Glutamatergic neuron (in vitro differentiated cells): ENCODE measurements at regions not wholly inside any gene's neighbourhood (a gene's known extent, or its start where the extent isn't known, plus 50 kb on each side); places are given as distances from the start of the nearest gene placed in this dataset.
"Not testable (repeated sequence)": the region's sequence is repeated elsewhere in the genome, so short reads cannot be mapped to it uniquely, and the experiment has no call there.

Experiments used
- DNase-seq: peaks from one replicate; pipeline ENCODE4 v3.0.0; 2022
- H3K27ac Mint-ChIP-seq: one replicate; pipeline ENCODE4 v1.8.0; 2020; ENCODE audit warnings: mild to moderate bottlenecking, mixed read lengths, inconsistent platforms; ENCODE audit not compliant: unreplicated experiment
- H3K27me3 Mint-ChIP-seq: one replicate; pipeline ENCODE4 v1.8.0; 2020; ENCODE audit warnings: mild to moderate bottlenecking, moderate library complexity, mixed read lengths, inconsistent platforms; ENCODE audit not compliant: unreplicated experiment
- H3K36me3 Mint-ChIP-seq: one replicate; pipeline ENCODE4 v1.8.0; 2020; ENCODE audit warnings: mild to moderate bottlenecking, mixed read lengths, inconsistent platforms; ENCODE audit not compliant: unreplicated experiment
- H3K4me1 Mint-ChIP-seq: one replicate; pipeline ENCODE4 v1.8.0; 2020; ENCODE audit warnings: mild to moderate bottlenecking, low read depth, mixed read lengths, inconsistent platforms; ENCODE audit not compliant: unreplicated experiment
- H3K4me3 Mint-ChIP-seq: one replicate; pipeline ENCODE4 v1.8.0; 2020; ENCODE audit warnings: mild to moderate bottlenecking, mixed read lengths, inconsistent platforms; ENCODE audit not compliant: unreplicated experiment
- H3K9me3 Mint-ChIP-seq: one replicate; pipeline ENCODE4 v1.8.0; 2020; ENCODE audit warnings: mild to moderate bottlenecking, moderate library complexity, mixed read lengths, inconsistent platforms; ENCODE audit not compliant: unreplicated experiment
- CTCF ChIP-seq: fragments of 200-600 bp; sonication (generic); IDR thresholded peaks from one replicate; pipeline ENCODE4 v1.5.0; 2021; ENCODE audit not compliant: partially characterized antibody, unreplicated experiment

- H3K36me3 Mint-ChIP-seq: no peaks in the 10 kb centered on the region
- no peaks in the 10 kb centered on the region for H3K4me1 Mint-ChIP-seq
- no peak overlapping the region for H3K27ac Mint-ChIP-seq
- H3K4me3 Mint-ChIP-seq: no peak overlapping the region
- H3K27me3 Mint-ChIP-seq: no peaks in the 10 kb centered on the region
- TF ChIP-seq CTCF: no peak
- no peaks in the 10 kb centered on the region for H3K9me3 Mint-ChIP-seq
- no peak for DNase-seq
Measured at GRCh38 chr6:85130743-85131142, 319.1 kb upstream of the NT5E start.

- no peak for TF ChIP-seq CTCF
- no peaks in the 10 kb centered on the region for H3K9me3 Mint-ChIP-seq
- H3K36me3 Mint-ChIP-seq: no peaks in the 10 kb centered on the region
Measured at GRCh38 chr6:85129881-85130280, 320.0 kb upstream of the NT5E start.

GRCh38 chr6:85128781-85129180 lies 321.1 kb upstream of the NT5E start:
- Mint-ChIP-seq H3K27ac (no peak overlapping the region), H3K4me1 (no peaks in the 10 kb centered on the region), H3K27me3 (no peaks in the 10 kb centered on the region), H3K4me3 (no peak overlapping the region), H3K36me3 (no peaks in the 10 kb centered on the region), H3K9me3 (no peaks in the 10 kb centered on the region)
- no peak for DNase-seq
- no peak for TF ChIP-seq CTCF

More at GRCh38 chr6:85129881-85130280, 320.0 kb upstream of the NT5E start:
- no peak overlapping the region for H3K27ac Mint-ChIP-seq
- H3K27me3 Mint-ChIP-seq: no peaks in the 10 kb centered on the region
- no peaks in the 10 kb centered on the region for H3K4me1 Mint-ChIP-seq
- H3K4me3 Mint-ChIP-seq: no peak overlapping the region
- no peak for DNase-seq

- not testable (repeated sequence) for DNase-seq, H3K27me3 Mint-ChIP-seq, H3K4me1 Mint-ChIP-seq, H3K4me3 Mint-ChIP-seq, H3K9me3 Mint-ChIP-seq, H3K27ac Mint-ChIP-seq, H3K36me3 Mint-ChIP-seq
Measured at GRCh38 chr6:85128256-85128655, 321.6 kb upstream of the NT5E start.

GRCh38 chr6:85127696-85128243 lies 322.1 kb upstream of the NT5E start:
- H3K27me3 Mint-ChIP-seq: no peaks in the 10 kb centered on the region
- H3K27ac Mint-ChIP-seq: no peak overlapping the region
- no peak for DNase-seq
- H3K4me3 Mint-ChIP-seq: no peak overlapping the region
- H3K36me3 Mint-ChIP-seq: no peaks in the 10 kb centered on the region
- no peaks in the 10 kb centered on the region for H3K4me1 Mint-ChIP-seq
- no peaks in the 10 kb centered on the region for H3K9me3 Mint-ChIP-seq
- TF ChIP-seq CTCF: no peak

- no peak for TF ChIP-seq CTCF
- no peaks in the 10 kb centered on the region for H3K9me3 Mint-ChIP-seq
Measured at GRCh38 chr6:85127168-85127498, 322.8 kb upstream of the NT5E start.

More at GRCh38 chr6:85127168-85127498, 322.8 kb upstream of the NT5E start:
- Mint-ChIP-seq H3K27ac (no peak overlapping the region), H3K36me3 (no peaks in the 10 kb centered on the region), H3K27me3 (no peaks in the 10 kb centered on the region), H3K4me1 (no peaks in the 10 kb centered on the region), H3K4me3 (no peak overlapping the region)
- DNase-seq: no peak
